GM23248 (cell line): ENCODE measurements at regions not wholly inside any gene's neighbourhood (a gene's known extent, or its start where the extent isn't known, plus 50 kb on each side); places are given as distances from the start of the nearest gene placed in this dataset.

Source experiments
- EZH2 ChIP-seq: fragments of 200-600 bp; sonication (generic); IDR thresholded peaks from 2 replicates; pipeline ENCODE4 v1.6.1; 2018; ENCODE audit warnings: antibody characterized with exemption, mild to moderate bottlenecking; ENCODE audit not compliant: insufficient read depth, poor library complexity, severe bottlenecking
- EZH2phosphoT487 ChIP-seq: fragments of 200-600 bp; sonication (generic); IDR thresholded peaks from 2 replicates; pipeline ENCODE4 v1.6.1; 2018; ENCODE audit warnings: antibody characterized with exemption, moderate library complexity, mild to moderate bottlenecking, low read depth; ENCODE audit not compliant: insufficient read depth

- no peak for TF ChIP-seq EZH2
- no peak for TF ChIP-seq EZH2phosphoT487
Observed at GRCh38 chr5:155094455-155094854, 80.9 kb downstream of the KIF4B start.
